Gastrocnemius medialis (tissue), 4 donors: ENCODE measurements at regions not wholly inside any gene's neighbourhood (a gene's known extent, or its start where the extent isn't known, plus 50 kb on each side); places are given as distances from the start of the nearest gene placed in this dataset.

Experiments used
- POLR2A ChIP-seq, 2 donors: fragments of 450-650 bp; IDR thresholded peaks; one replicate each; pipeline ENCODE4 v1.6.1; 2017; ENCODE audit warnings: antibody characterized with exemption in 2 of 2, mild to moderate bottlenecking in 2 of 2, moderate library complexity in 2 of 2
- TF ChIP-seq, protein P1 (sequence below), 5 experiments: fragments of 450-650 bp in 3 of 5; fragments of 200-600 bp in 2 of 5; sonication (generic) in 2 of 5; IDR thresholded peaks in 4 of 5; conservative IDR thresholded peaks in 1 of 5; 1 replicate in 4 of 5; 2 replicates in 1 of 5; pipeline ENCODE4 v1.5.1; 2016 to 2019; ENCODE audit warnings: antibody characterized with exemption in 5 of 5, mild to moderate bottlenecking in 3 of 5, moderate library complexity in 3 of 5

DNA sequence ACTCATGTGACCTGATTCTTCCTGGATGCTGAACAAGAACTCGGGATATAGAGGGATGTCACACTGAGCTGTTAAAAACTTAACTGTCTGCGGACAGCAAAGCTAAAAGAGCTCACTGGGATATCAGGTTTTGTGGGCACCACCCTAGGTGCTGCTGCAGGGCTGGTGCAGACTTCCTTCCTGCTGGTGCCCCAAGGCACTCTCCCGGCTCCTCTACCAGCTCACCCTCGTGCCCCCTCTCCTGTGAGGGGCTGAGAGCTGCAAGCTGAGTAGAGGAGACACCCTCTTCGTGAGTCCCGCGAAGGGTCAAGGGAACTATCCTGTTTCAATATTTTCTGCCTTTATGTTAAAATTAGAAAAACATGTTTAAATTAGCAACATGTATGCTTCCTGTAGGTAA is 1475.7 kb downstream of the EFNB2 start:
- TF ChIP-seq, protein P1, sequence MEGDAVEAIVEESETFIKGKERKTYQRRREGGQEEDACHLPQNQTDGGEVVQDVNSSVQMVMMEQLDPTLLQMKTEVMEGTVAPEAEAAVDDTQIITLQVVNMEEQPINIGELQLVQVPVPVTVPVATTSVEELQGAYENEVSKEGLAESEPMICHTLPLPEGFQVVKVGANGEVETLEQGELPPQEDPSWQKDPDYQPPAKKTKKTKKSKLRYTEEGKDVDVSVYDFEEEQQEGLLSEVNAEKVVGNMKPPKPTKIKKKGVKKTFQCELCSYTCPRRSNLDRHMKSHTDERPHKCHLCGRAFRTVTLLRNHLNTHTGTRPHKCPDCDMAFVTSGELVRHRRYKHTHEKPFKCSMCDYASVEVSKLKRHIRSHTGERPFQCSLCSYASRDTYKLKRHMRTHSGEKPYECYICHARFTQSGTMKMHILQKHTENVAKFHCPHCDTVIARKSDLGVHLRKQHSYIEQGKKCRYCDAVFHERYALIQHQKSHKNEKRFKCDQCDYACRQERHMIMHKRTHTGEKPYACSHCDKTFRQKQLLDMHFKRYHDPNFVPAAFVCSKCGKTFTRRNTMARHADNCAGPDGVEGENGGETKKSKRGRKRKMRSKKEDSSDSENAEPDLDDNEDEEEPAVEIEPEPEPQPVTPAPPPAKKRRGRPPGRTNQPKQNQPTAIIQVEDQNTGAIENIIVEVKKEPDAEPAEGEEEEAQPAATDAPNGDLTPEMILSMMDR (IDR thresholded peaks at IDR 0.05 in 4 of 5, conservative IDR thresholded peaks at IDR 0.05 in 1 of 5) = no peak
- TF ChIP-seq POLR2A (IDR thresholded peaks at IDR 0.05) = no peak
